ENCODE measurements at regions not wholly inside any gene's neighbourhood (a gene's known extent, or its start where the extent isn't known, plus 50 kb on each side); places are given as distances from the start of the nearest gene placed in this dataset.
"Not testable (repeated sequence)": the region's sequence is repeated elsewhere in the genome, so short reads cannot be mapped to it uniquely, and the experiment has no call there.

GRCh38 chr5:99621772-99622681 lies 693.2 kb upstream of the CHD1 start:
- DNase-seq (ENCODE audit: extremely low read depth, low read depth): no peak

- DNase-seq (ENCODE audit: extremely low read depth, low read depth): no peak
These were observed 688.5 kb upstream of the CHD1 start for GRCh38 chr5:99617335-99617734.

- no peak for DNase-seq (ENCODE audit: extremely low read depth, low read depth)
These were observed 686.1 kb upstream of the CHD1 start for GRCh38 chr5:99614888-99615287.

GRCh38 chr5:99607124-99607523 lies 678.3 kb upstream of the CHD1 start:
- DNase-seq (ENCODE audit: extremely low read depth, low read depth): no peak

GRCh38 chr5:99605904-99606303 lies 677.1 kb upstream of the CHD1 start:
- no peak for DNase-seq (ENCODE audit: extremely low read depth, low read depth)

GRCh38 chr5:99600952-99601351 lies 672.1 kb upstream of the CHD1 start:
- DNase-seq (ENCODE audit: extremely low read depth, low read depth): no peak

- DNase-seq (ENCODE audit: extremely low read depth, low read depth): no peak
These were observed 662.0 kb upstream of the CHD1 start for GRCh38 chr5:99590806-99591205.

- DNase-seq (ENCODE audit: extremely low read depth, low read depth): no peak
These were observed 660.6 kb upstream of the CHD1 start for GRCh38 chr5:99589424-99589823.

- DNase-seq (ENCODE audit: extremely low read depth, low read depth): no peak
These were observed 659.2 kb upstream of the CHD1 start for GRCh38 chr5:99587983-99588382.

- DNase-seq (ENCODE audit: extremely low read depth, low read depth): no peak
These were observed 658.1 kb upstream of the CHD1 start for GRCh38 chr5:99586878-99587277.

GRCh38 chr5:99581204-99581603 lies 652.4 kb upstream of the CHD1 start:
- DNase-seq (ENCODE audit: extremely low read depth, low read depth): not testable (repeated sequence)

- DNase-seq (ENCODE audit: extremely low read depth, low read depth): not testable (repeated sequence)
These were observed 634.3 kb upstream of the CHD1 start for GRCh38 chr5:99562937-99563627.

- no peak for DNase-seq (ENCODE audit: extremely low read depth, low read depth)
These were observed 624.5 kb upstream of the CHD1 start for GRCh38 chr5:99553211-99553810.

- no peak for DNase-seq (ENCODE audit: extremely low read depth, low read depth)
These were observed 615.5 kb upstream of the CHD1 start for GRCh38 chr5:99544356-99544755.

GRCh38 chr5:99543841-99544240 lies 615.0 kb upstream of the CHD1 start:
- no peak for DNase-seq (ENCODE audit: extremely low read depth, low read depth)

- not testable (repeated sequence) for DNase-seq (ENCODE audit: extremely low read depth, low read depth)
These were observed 605.4 kb upstream of the CHD1 start for GRCh38 chr5:99534241-99534640.

- not testable (repeated sequence) for DNase-seq (ENCODE audit: extremely low read depth, low read depth)
These were observed 592.9 kb upstream of the CHD1 start for GRCh38 chr5:99521666-99522065.

- not testable (repeated sequence) for DNase-seq (ENCODE audit: extremely low read depth, low read depth)
These were observed 587.2 kb upstream of the CHD1 start for GRCh38 chr5:99515864-99516490.

- not testable (repeated sequence) for DNase-seq (ENCODE audit: extremely low read depth, low read depth)
These were observed 581.5 kb upstream of the CHD1 start for GRCh38 chr5:99510237-99510866.

GRCh38 chr5:99509064-99509463 lies 580.3 kb upstream of the CHD1 start:
- DNase-seq (ENCODE audit: extremely low read depth, low read depth): not testable (repeated sequence)

- not testable (repeated sequence) for DNase-seq (ENCODE audit: extremely low read depth, low read depth)
These were observed 566.6 kb upstream of the CHD1 start for GRCh38 chr5:99495456-99495855.

Data from NCI-H460 (cell line).